ENCODE measurements at regions not wholly inside any gene's neighbourhood (a gene's known extent, or its start where the extent isn't known, plus 50 kb on each side); places are given as distances from the start of the nearest gene placed in this dataset.
A peak's percentile ranks its signal among the peaks of the same experiment; 100 is the strongest.
"Not testable (repeated sequence)": the region's sequence is repeated elsewhere in the genome, so short reads cannot be mapped to it uniquely, and the experiment has no call there.

GRCh38 chr2:144671695-144672455 is 152.0 kb upstream of the ZEB2 start:
- DNase-seq, result no peak

GRCh38 chr2:144670738-144671137 is 150.8 kb upstream of the ZEB2 start:
- no peak for DNase-seq

- DNase-seq, result no peak
Measured at GRCh38 chr2:144670080-144670479, 150.2 kb upstream of the ZEB2 start.

DNA sequence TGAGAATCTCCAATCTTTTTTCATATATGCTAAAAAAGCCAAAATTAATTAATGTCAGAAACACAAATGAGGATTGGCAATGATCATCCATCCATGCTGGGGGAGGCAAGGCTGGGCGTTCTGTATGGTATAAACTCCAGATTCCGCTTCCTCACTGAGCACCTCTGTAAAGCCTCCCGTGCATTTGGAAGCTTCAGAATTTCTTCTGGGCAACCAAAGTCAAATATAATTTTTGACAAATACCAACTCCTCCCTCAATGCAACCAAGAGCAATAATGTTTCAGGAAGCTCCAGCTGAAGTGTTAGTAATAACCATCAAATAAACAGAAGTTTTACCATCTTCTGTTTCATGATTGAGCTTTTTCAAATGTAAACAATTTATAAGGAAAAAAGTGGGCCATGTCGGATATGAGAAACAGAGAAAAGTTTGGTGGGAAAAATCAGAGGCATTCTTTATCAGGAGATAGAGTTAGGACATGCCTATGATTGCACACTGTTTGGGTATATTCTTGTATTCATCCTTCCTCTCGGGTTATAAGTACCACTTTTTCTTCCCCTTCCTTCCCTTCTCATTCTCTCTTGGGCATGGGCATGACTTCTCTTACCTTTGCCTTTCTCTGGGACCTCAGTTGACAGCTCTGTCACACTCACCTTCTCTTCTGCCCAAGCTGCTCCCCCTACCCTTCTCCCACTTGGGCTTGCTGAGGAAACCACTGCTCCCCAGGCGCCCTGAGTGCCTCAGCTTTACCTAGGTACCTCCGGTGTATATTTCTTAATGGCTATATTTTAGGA is 149.5 kb upstream of the ZEB2 start:
- DNase-seq, result no peak

- no peak for DNase-seq
Measured at GRCh38 chr2:144668493-144669110, 148.7 kb upstream of the ZEB2 start.

- no peak for DNase-seq
Measured at GRCh38 chr2:144666032-144666431, 146.1 kb upstream of the ZEB2 start.

GRCh38 chr2:144663207-144663606 is 143.3 kb upstream of the ZEB2 start:
- DNase-seq, result no peak

DNA sequence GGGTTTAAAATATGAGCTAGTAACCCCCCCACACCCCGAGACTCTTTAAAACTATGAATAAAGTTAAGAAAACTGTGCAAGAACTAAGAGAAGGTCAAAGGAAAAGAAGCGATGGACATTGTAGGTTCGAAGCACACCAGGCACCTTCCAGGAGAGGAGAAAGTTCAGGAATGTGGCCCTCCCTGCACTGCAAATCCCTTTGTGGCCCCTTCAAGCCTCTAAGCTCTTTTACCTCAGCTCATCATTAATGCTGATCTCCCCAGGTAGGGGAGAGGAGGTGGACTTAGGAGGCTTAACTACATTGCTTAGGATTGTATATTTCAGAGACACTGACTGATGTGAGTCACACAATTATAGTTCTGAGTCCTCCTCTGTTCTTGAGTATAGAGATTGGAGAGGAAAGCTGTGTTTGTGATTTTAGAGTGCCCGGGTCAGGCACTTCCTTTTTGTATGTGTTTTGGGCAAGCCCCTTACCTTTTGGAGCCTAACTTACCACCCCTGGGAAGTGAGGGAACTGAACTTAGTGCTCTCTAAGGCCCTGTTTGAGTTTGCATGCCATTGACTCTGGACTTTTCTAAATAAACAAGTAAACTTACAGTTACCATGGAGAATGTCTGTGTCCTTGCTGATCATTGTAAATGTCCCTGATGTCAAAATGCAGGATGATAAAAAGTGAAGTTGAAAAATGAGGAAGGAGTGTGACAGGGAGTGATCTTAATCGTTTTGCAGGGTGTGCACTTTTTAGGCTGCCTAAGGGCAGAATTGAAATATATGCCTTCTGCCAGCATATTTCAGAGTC is 140.8 kb upstream of the ZEB2 start:
- DNase-seq, result no peak

DNA sequence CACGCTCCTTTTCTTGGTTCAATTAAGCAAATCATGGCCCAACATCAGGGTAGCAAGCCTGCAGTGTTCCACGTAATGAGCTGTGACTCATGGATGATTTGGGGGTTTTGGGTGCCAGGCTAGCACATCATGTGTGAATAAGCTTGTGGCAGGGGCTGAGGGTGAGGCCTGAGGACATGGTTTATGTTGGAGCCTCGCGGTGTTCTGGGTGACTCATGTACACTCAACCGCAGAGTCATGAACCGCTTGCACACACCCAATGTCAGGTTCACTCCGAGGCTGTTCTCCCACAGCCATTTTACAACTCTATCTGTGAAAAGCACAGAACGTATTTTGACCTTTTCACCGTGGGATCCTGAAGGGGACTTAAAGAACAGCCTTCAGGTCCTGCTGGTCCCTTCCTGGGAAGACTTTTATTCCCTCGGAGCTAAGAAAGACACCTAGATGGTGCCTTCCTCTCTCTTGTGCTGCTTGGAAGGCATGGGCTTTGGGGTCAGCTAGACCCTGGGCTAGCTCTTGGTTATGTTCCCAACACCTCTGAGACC is 139.9 kb upstream of the ZEB2 start:
- no peak for DNase-seq

GRCh38 chr2:144654523-144654922 is 134.6 kb upstream of the ZEB2 start:
- no peak for DNase-seq

- DNase-seq, result peak; percentile 15
Measured at GRCh38 chr2:144650907-144651306, 131.0 kb upstream of the ZEB2 start.

- DNase-seq, result no peak
Measured at GRCh38 chr2:144648837-144649465, 129.0 kb upstream of the ZEB2 start.

GRCh38 chr2:144645083-144645778 is 125.3 kb upstream of the ZEB2 start:
- no peak for DNase-seq

DNA sequence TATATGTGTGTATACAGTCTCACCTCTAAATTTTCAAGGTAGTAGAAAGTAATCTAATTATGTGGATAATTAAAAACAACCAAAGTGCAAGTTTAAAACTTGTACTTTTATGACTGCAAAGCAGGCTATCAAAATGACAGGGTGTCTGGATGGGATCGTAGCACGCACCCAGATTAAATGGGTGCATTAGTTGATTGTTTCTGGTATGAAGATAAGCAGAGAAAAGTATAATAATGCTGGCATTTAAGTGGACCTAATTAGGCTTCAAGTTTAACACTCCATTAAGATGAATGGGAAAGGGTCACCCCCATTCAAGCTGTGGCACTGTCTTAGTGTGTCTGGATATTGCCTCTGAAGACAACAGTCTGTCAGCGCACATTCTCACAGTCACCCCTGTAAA is 124.6 kb upstream of the ZEB2 start:
- DNase-seq, result no peak

DNA sequence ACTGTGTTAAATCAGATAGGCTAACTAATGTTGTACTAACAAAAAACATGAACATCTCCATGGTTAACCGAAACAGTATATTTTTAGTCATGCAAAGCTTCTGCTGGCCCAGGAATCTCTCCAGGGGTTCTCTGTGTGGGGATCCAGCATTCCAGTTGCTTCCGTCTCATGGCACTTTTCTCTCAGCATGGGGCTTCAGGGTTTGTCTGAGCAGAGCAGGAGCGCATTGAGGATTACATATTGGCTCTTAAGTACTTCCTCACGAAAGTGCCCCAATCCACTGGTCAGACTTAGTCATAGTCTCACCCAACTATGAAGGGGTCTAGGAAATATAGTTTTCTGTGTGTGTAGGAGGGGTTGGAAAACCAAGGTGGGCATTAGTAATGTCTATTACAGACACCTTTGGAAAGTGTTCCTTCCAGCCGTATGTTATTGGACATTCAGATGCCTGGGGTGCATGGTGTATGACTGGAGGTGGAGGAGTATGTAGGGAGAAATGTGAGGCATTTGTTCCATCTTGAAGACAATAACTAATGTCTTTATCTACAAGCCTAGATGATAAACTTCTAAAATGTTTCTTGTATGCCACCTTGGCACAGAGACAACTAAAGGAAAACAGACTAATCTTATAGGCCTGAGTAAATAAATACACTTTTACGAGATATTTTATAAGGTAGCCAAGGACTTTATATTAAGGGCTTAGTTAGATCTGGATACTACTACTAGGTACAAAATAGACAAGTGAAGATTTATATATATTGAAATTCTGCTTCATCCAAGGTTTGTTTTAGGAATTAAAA is 123.8 kb upstream of the ZEB2 start:
- no peak for DNase-seq

DNA sequence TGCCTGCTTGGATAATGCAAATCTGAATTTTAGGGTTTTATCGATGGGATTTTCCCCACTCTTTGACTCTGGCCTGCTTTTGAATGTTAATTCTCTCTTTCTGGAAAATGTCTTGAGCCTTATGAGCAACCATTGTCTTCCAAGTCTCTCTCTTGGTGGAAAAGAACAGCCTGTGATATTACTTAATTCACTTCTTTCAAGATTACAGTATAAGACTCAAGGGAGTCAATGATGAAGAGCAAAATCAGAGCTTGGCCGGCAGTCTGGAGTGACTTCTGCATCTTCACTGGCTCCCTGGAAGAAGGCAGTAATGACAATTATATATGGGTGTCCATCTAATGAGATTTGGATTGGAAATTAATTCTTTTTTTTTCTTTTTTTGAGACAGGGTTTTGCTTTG is 122.9 kb upstream of the ZEB2 start:
- no peak for DNase-seq

DNA sequence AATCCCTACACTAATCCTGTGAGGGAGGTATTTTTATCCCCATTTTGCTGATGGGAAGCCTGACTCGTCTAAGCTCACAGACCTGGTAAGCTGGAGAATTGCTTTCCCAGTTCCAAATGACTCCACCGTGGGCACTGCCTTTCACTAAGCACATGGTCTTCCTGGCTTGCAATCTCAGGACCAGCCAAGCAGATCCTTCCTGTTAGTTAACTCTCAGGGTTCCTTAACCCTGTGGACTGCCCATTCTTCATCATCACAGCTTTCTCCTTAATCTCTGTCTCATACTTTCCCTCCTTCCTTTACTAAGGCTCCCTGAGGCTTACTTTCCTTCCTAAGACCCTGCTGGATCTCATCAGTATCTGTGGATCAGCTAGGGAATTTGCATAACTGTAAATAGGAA is 122.2 kb upstream of the ZEB2 start:
- DNase-seq, result no peak

DNA sequence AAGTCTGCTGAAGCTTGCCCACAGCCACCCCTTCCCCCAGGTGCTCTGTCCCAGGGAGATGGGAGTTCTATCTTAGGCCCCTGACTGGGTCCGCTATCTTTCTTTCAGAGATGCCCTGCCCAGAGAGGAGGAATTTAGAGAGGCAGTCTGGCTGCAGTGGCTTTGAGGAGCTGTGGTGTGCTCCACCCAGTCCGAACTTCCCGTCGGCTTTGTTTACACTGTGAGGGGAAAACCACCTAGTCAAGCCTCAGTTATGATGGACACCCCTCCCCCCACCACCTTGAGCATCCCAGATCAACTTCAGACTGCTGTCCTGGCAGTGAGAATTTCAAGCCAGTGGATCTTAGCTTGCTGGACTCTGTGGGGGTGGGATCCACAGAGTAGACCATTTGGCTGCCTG is 118.3 kb upstream of the ZEB2 start:
- DNase-seq, result not testable (repeated sequence)

- not testable (repeated sequence) for DNase-seq
Measured at GRCh38 chr2:144636860-144637259, 116.9 kb upstream of the ZEB2 start.

DNA sequence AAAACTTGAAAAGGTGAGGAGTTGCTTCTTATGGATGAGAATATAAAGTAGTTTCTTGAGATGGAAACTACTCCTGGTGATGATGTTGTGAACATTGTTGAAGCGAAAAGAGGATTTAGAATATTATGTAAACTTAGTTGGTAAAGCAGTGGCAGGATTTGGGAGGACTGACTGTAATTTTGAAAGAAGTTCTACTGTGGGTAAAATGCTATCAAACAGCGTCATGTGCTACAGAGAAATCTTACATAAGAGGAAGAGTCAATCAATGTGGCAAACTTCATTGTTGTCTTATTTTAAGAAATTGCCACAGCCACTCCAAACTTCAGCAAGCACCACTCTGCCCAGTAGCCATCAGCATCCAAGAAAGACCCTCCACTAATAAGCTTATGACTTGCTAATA is 112.9 kb upstream of the ZEB2 start:
- DNase-seq, result no peak

DNA sequence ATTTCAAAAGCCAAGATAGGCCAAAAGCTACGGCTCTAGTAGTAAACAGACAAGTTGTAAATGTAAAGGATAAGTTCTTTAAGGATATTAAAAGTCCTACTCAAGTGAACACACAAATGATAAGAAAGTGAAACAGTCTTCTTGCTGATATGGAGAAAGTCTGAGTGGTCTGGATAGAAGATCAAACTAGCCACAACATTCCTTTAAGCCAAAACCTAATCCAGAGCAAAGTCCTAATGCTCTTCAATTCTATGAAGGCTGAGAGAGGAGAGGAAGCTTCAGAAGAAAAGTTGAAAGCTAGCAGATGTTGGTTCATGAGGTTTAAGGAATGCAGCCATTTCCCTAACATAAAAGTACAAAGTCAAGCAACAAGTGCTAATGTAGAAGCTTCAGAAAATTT is 111.7 kb upstream of the ZEB2 start:
- DNase-seq, result no peak

Data from NCI-H2171 treated with DMSO at 0.1 percent for 48 hours (cell line).